HepG2 (cell line): ENCODE measurements at regions not wholly inside any gene's neighbourhood (a gene's known extent, or its start where the extent isn't known, plus 50 kb on each side); places are given as distances from the start of the nearest gene placed in this dataset.

Source experiments
- ARHGAP35 ChIP-seq: sonication (generic); formaldehyde crosslinking; IDR thresholded peaks from 2 replicates; pipeline ENCODE4 v1.9.0; 2022; ENCODE audit warnings: mild to moderate bottlenecking, inconsistent platforms, moderate library complexity, missing genetic modification reagents, borderline replicate concordance
- ARNT ChIP-seq: fragments of 450-650 bp; IDR thresholded peaks from 2 replicates; pipeline ENCODE4 v1.6.1; 2017
- EP300 ChIP-seq, 3 experiments: sonication (generic) in 1 of 3; formaldehyde crosslinking in 1 of 3; IDR thresholded peaks; 2 replicates each; pipeline versions ENCODE4 v1.5.1 to v1.6.1; 2011 to 2020; ENCODE audit warnings: low read depth in 2 of 3, low read length in 2 of 3, borderline replicate concordance in 1 of 3, improper control_type of control experiment in 1 of 3, mild to moderate bottlenecking in 1 of 3, missing genetic modification reagents in 1 of 3, moderate library complexity in 1 of 3
- FOXJ3 ChIP-seq: sonication (generic); formaldehyde crosslinking; IDR thresholded peaks from 2 replicates; pipeline ENCODE4 v1.4.0; 2020; ENCODE audit warnings: missing genetic modification reagents, mild to moderate bottlenecking, borderline replicate concordance
- MAZ ChIP-seq, 2 experiments: sonication (generic) in 1 of 2; formaldehyde crosslinking in 1 of 2; IDR thresholded peaks; 2 replicates each; pipeline versions ENCODE4 v1.5.0 to v1.6.1; 2012 to 2020; ENCODE audit warnings: low read depth in 2 of 2, mild to moderate bottlenecking in 2 of 2, borderline replicate concordance in 1 of 2, improper control_type of control experiment in 1 of 2, low read length in 1 of 2, missing genetic modification reagents in 1 of 2, moderate library complexity in 1 of 2
- PCBP1 ChIP-seq: fragments of 200-400 bp; formaldehyde crosslinking; IDR thresholded peaks from 2 replicates; pipeline ENCODE4 v1.6.1; 2017; ENCODE audit warnings: mild to moderate bottlenecking, low read depth, low read length, borderline replicate concordance
- PHF21A ChIP-seq: sonication (generic); formaldehyde crosslinking; IDR thresholded peaks from 2 replicates; pipeline ENCODE4 v1.5.0; 2020; ENCODE audit warnings: mild to moderate bottlenecking, missing genetic modification reagents
- STAT5B ChIP-seq: sonication (generic); formaldehyde crosslinking; IDR thresholded peaks from 2 replicates; pipeline ENCODE4 v1.4.0; 2020; ENCODE audit warnings: missing genetic modification reagents
- ZNF20 ChIP-seq: sonication (generic); formaldehyde crosslinking; IDR thresholded peaks from 2 replicates; pipeline ENCODE4 v1.4.0; 2020; ENCODE audit warnings: mild to moderate bottlenecking, moderate library complexity, missing genetic modification reagents
- TF ChIP-seq, protein P1 (sequence below): sonication (generic); formaldehyde crosslinking; IDR thresholded peaks from 2 replicates; pipeline ENCODE4 v1.5.0; 2020; ENCODE audit warnings: mild to moderate bottlenecking, missing genetic modification reagents, moderate library complexity
- TF ChIP-seq, protein P2 (sequence below): sonication (generic); formaldehyde crosslinking; IDR thresholded peaks from 2 replicates; pipeline ENCODE4 v1.8.0; 2022; ENCODE audit warnings: mild to moderate bottlenecking, missing genetic modification reagents, borderline replicate concordance
- TF ChIP-seq, protein P3 (sequence below), 2 experiments: sonication (generic) in 1 of 2; formaldehyde crosslinking in 1 of 2; IDR thresholded peaks; 2 replicates each; pipeline versions ENCODE4 v1.4.0 to v1.6.1; 2016 to 2020; ENCODE audit warnings: borderline replicate concordance in 1 of 2, low read depth in 1 of 2, mild to moderate bottlenecking in 1 of 2, missing genetic modification reagents in 1 of 2

DNA sequence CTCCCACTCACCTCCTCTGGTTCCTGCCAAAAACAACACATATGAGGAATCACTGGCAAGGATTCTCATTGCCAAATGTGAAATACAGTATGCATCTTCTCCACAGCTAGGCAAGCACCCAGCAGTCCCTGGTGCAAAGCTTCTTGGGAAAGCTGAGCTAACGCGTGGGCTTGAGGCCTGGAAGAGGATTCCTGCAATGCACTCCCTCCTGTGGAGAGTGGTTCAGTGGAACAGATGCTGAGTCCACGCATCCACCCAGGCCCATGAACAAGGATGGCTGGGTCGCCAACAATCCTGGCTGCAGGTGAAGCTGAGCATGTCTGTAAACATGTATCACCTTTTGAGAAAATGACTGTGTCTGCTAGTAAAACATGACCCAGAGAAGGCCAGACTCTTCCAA lies 113.2 kb upstream of the CHST15 start:
- TF ChIP-seq, protein P1, sequence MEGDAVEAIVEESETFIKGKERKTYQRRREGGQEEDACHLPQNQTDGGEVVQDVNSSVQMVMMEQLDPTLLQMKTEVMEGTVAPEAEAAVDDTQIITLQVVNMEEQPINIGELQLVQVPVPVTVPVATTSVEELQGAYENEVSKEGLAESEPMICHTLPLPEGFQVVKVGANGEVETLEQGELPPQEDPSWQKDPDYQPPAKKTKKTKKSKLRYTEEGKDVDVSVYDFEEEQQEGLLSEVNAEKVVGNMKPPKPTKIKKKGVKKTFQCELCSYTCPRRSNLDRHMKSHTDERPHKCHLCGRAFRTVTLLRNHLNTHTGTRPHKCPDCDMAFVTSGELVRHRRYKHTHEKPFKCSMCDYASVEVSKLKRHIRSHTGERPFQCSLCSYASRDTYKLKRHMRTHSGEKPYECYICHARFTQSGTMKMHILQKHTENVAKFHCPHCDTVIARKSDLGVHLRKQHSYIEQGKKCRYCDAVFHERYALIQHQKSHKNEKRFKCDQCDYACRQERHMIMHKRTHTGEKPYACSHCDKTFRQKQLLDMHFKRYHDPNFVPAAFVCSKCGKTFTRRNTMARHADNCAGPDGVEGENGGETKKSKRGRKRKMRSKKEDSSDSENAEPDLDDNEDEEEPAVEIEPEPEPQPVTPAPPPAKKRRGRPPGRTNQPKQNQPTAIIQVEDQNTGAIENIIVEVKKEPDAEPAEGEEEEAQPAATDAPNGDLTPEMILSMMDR, result no peak
- no peak for TF ChIP-seq EP300 (IDR thresholded peaks at IDR 0.05; ENCODE audit: low read depth in 2 of 2, low read length in 2 of 2)
- TF ChIP-seq EP300 (CRISPR knock-in tag; IDR thresholded peaks at IDR 0.05; ENCODE audit: borderline replicate concordance), result no peak
- TF ChIP-seq PHF21A (CRISPR knock-in tag), result no peak
- TF ChIP-seq ZNF20 (CRISPR knock-in tag), result no peak
- no peak for TF ChIP-seq ARNT
- TF ChIP-seq ARHGAP35 (CRISPR knock-in tag), result no peak
- TF ChIP-seq PCBP1, result no peak
- TF ChIP-seq STAT5B, result no peak
- TF ChIP-seq, protein P2, sequence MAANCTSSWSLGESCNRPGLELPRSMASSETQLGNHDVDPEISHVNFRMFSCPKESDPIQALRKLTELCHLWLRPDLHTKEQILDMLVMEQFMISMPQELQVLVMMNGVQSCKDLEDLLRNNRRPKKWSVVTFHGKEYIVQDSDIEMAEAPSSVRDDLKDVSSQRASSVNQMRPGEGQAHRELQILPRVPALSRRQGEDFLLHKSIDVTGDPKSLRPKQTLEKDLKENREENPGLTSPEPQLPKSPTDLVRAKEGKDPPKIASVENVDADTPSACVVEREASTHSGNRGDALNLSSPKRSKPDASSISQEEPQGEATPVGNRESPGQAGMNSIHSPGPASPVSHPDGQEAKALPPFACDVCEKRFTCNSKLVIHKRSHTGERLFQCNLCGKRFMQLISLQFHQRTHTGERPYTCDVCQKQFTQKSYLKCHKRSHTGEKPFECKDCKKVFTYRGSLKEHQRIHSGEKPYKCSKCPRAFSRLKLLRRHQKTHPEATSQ (CRISPR knock-in tag), result no peak
- TF ChIP-seq MAZ (IDR thresholded peaks at IDR 0.05; ENCODE audit: borderline replicate concordance, low read depth, low read length), result no peak
- no peak for TF ChIP-seq MAZ (CRISPR knock-in tag; IDR thresholded peaks at IDR 0.05; ENCODE audit: low read depth)
- TF ChIP-seq FOXJ3 (CRISPR knock-in tag), result no peak
- TF ChIP-seq, protein P3, sequence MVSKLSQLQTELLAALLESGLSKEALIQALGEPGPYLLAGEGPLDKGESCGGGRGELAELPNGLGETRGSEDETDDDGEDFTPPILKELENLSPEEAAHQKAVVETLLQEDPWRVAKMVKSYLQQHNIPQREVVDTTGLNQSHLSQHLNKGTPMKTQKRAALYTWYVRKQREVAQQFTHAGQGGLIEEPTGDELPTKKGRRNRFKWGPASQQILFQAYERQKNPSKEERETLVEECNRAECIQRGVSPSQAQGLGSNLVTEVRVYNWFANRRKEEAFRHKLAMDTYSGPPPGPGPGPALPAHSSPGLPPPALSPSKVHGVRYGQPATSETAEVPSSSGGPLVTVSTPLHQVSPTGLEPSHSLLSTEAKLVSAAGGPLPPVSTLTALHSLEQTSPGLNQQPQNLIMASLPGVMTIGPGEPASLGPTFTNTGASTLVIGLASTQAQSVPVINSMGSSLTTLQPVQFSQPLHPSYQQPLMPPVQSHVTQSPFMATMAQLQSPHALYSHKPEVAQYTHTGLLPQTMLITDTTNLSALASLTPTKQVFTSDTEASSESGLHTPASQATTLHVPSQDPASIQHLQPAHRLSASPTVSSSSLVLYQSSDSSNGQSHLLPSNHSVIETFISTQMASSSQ (IDR thresholded peaks at IDR 0.05; ENCODE audit: low read depth), result no peak
- TF ChIP-seq, protein P3 (CRISPR knock-in tag; IDR thresholded peaks at IDR 0.05; ENCODE audit: borderline replicate concordance), result no peak
